Stimulated activated CD4-positive, alpha-beta T cell treated with anti-CD3 and anti-CD28 coated beads, Interleukin-12 subunit alpha, Interleukin-12 subunit beta, amount 100 ng/mL, for 24 hours (primary cell): ENCODE measurements at regions not wholly inside any gene's neighbourhood (a gene's known extent, or its start where the extent isn't known, plus 50 kb on each side); places are given as distances from the start of the nearest gene placed in this dataset.

ENCODE experiments used
- DNase-seq, 2 experiments: peaks; one replicate each; pipeline ENCODE4 v3.0.0-alpha.2; 2020; ENCODE audit warnings: low read depth in 2 of 2

- DNase-seq = no peak
Measured at GRCh38 chr10:78162853-78163252, 129.2 kb downstream of the RPS24 start.

DNA sequence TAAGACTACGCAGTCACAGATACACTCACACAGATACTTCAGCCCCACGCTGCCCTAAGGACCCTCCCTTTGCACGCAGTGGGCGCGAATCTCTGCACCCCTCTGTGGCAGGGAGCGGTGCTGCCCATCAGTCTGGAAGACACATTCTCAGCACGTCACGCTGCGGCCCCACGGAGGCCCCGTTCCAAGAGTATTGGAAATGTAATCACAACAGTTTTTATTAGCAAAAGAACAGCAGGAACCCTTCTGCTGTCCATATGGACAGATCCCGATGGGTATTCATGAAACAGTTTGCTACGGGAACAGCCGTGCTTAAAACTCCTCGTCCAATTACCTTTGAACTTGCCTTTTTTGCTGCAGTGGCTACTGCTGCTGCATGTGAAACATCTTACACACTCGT, 131.0 kb downstream of the RPS24 start:
- DNase-seq = no peak

DNA sequence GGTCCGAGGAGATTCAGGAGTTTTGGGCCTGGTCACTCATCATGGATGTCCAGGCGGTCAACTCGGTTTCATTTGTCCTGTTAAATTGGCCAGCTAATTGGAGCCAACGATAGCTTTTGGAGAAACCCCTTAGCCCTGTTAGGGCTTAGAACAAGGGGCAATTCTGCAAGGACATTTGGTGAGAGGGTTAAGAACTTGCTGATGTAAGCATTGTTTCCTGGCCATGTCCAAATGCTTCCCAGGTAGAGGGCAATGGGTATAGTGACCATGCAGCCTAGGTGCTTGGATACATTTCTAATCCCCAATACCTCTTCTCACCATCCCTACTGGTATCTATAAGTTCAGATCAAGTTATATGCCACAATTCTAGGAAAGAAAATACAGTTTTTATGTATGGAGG, 131.5 kb downstream of the RPS24 start:
- DNase-seq = no peak

DNA sequence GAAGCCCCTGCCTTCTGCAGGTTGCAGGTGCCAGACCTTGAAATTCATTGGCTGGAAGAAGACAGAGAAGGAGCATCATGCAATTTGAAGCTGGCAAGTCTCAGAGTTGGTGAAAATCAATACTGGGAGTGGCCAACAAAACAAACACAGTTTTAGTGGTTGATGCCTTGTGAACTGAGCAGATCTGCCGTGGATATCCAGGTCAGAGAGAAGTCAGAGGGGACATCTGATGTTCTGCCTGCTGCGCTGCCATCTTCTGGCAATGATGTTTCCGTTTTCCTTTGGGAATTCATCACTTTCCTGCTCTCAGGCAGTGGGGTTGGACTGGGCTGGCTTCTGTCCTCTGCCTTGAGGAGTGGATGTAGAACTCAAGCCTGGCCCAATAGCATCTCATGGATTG, 132.0 kb downstream of the RPS24 start:
- DNase-seq = no peak

- no peak for DNase-seq
Measured at GRCh38 chr10:78166261-78166660, 132.6 kb downstream of the RPS24 start.

DNA sequence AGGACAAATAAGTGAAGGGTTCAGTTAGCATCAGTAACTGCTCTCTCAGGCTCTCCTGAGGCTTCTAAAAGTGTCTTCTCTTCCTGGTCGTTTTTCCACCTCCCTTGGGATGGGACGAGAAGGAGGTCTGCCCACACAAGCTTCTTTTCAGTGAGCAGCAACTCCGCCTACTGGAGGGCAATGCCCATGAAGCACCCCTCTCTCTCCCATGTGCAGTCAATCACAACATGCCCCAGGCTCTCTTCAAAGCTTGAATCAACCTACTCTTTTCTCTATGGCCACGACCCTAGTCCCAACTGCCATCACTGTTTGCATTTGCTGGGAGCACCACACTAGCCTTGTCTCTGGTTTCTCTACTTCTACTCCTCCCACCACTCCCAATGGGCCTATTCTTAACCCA, 135.6 kb downstream of the RPS24 start:
- no peak for DNase-seq

DNA sequence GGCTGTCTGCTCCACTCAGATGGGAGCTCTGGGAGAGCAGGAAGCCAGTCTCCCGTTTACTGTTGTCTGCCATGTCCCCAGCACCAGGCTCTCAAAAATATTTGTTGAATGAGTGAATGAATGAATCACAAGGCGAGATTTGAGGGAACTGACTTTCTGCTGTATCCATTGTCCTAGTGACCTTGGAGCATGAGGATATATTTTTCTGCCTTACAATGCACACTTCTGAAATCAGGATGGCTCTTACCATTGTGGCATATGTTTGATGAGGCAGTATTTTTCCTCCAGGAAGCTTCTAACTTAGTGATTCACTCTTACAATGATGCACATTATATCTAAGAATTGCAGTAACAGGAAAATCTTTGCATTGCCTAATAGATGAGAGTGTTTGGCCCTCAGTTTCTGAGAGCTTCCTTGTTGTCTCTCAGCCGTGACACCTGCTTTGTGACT, 136.4 kb downstream of the RPS24 start:
- no peak for DNase-seq

DNA sequence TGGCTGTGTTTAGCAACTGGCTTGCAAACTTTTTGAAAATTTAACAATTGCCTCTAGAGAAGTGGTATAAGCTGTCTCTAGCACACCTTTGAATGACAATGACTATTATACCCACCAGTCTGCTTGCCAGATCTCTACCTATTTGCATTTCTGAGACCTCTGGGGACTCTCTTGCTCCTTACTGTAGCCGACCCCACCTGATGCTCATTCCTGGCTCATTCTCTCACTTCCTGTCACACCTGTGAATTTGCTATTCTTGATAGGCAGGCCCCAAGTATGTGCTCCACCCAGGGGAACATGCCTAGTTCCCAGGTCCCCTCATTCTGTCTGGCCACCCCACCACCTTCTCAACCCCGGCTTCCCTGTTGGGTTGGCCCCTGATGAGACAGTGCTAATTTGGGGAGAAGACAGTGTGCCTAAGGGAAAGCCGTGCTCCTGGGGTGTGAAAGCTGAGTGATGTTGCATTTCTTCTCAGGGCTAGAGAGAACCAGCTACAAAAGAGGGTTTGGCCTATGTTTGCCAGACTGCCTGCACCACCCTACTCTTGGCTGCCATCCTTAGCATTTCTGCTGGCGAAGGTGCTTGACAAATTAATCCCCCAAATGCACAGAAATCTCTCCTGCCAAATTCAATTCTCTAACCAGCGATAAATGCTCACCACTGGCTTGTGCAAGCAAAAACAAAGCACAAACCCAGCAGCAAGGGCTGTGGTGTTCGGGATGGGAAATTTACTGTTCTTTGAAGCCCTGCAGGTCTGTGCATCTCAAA, 138.2 kb downstream of the RPS24 start:
- no peak for DNase-seq

DNA sequence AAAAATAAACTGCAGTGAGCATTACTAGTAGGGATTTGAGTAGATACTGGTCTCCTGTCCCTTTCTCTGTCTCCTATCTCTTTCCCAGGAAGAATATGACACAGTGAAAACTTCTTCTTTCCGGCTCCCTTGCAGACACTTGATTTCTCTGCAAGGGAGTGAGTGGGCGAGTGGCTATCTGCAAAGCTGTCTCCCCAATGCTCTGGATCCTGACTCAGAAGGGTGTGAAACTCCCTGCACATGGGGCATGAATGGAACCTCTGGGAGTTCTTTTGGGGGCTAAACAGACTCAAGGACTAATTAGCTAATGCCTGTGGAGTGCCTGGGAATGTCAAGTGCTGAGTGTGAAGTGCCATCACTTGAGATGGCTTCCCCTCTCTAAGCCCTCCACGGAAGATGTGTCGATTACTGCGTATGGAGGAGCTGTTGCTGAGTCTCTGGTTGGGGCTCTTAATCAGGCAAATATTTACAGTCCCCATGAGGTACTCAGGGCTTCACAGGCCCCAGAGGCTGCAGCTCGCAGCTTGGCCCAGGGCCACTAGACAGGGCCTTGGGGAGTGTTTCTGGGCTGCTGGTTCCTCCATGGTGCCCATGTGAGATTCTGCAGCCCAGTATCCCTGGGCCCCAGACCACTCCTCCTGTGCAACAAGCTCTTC, 139.8 kb downstream of the RPS24 start:
- no peak for DNase-seq

GRCh38 chr10:78175444-78176015, 141.9 kb downstream of the RPS24 start:
- DNase-seq = no peak

GRCh38 chr10:78176320-78177317, 143.0 kb downstream of the RPS24 start:
- DNase-seq = no peak

DNA sequence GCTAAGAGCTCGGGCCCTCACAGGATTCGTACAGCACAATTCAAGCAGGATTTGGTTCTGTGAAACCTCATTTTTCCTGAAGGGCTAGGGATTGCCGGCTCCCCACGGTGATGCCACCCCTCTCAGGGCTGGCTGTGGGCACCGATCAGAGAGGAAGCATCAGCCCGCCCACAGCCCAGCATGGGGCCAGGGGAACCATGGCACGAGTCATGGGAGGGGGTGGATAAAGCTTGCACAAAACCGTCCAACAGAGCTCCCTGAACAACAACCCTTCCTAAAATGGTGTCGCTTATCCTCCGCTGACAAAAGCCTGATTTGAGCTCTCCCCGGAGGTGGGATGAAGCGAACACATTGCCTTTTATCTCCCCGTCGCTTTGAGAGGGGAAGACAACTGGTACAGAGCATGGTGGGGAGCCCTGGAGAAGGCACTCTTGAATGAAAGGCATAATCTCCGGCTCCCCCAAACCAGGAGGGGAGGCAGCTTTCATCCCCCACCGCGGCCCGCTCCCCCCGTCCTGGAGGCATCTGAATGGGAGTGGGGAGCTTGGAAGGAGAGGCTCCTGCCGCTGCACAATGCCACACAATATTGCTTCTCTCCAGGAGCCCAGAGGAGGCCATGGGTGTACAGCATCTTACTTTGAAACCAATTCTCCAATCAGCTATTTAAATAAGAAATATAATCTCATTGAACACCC, 144.0 kb downstream of the RPS24 start:
- DNase-seq = no peak

DNA sequence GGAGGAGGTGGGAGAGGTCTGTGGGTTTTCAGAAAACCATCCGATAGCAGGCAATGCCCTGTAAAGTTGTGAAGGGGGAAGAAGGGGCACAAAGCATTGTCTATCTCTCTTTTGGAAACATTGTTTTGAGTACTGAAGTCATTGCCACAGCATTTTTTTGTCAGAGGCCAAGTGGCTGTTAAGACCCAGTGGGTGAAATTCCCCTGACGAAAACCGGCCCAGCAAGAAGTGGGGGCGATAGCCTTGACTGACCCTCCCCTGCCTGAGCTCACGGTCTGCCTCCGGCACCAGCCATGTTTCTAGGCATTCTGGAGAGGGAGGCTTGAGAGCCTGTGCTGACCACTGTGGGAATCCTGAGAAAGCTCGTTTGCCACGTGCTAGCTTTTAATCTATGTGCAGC, 144.7 kb downstream of the RPS24 start:
- no peak for DNase-seq

GRCh38 chr10:78178940-78179339, 145.3 kb downstream of the RPS24 start:
- DNase-seq = no peak

- DNase-seq = no peak
Measured at GRCh38 chr10:78179886-78180705, 146.4 kb downstream of the RPS24 start.

GRCh38 chr10:78181381-78182055, 147.9 kb downstream of the RPS24 start:
- DNase-seq = no peak

DNA sequence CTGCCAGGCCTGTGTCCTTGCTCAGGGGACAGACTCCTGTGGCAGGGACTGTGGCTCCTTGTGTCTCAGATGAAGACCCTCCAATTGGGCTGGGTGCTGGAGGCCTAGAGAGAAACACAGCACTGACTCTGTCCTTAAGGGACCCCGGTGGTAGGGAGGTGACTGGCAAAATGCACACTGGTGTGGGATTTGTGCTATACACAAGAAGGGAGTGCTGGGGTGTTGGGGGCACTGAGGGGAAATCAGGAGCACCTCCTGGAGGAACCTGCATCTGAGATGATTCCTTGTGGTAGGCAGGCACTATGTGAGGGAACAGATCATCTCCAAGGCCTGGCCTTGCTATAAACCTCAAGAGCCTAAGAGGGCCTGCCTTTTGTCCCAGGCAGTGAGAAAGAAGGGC, 149.2 kb downstream of the RPS24 start:
- no peak for DNase-seq

DNA sequence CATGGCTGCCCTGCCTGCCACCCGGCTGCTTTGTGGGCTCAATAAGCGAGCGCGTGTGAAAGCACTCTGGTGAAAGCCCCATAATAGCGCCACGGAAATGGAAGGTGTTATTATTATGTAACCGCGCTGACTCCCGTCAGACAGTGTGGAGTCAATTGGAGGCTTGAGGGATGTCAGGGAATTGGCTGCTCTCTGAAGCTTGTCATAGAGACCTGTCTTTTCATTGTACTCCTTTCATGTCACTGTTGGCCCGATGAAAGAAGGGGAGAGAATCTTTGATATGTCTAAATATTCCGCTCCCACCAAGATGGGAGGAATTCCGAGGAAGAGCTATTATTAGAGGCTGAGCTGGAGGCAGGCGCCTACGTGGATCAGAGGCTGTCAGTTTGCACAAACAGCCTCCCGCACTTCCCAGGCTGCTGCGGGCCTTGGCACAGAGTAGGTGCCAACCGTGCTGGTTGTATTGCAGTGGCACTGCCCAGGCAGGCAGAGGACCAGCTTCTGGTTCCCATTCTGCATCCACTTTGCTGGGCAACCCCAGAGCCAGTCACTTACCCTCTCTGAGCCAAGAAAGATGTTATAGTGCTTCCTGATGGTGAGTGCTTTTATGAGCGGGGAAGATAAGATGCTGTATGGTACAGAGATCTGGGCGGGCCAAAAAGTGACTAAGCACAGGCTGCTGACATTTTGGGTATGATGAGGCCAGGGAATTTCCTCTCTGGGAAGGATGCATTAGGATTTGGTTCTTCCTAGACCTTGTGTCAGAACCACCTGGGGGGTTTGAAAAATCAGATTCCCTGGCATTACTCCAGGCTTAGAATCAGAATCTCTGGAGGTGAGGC, 151.4 kb downstream of the RPS24 start:
- DNase-seq = no peak

GRCh38 chr10:78185693-78186055, 152.0 kb downstream of the RPS24 start:
- no peak for DNase-seq
